ENCODE measurements at regions not wholly inside any gene's neighbourhood (a gene's known extent, or its start where the extent isn't known, plus 50 kb on each side); places are given as distances from the start of the nearest gene placed in this dataset.

DNA sequence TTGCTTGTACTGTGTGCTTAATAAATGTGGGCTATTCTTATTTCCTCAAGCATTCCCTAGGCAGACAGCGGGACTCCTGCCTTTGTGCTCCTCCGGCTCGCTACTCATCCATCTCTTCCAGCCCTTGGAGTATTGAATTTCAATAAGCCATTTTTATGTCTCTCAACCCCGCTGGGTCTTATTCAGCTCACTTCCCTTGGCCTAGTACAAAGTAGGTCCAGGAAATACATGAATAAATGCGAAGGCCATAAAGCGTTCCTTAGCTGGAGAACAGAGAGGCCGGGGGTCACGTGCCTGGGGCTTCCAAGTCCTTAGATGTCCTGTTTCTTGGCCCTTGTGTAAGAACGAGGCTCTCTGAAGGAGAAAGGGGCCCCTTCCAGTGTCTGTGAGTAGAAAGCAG lies 236.7 kb upstream of the ASIC2 start:
- no peak overlapping the region for H3K27ac ChIP-seq (ENCODE audit: low read length)
- H3K4me1 ChIP-seq (ENCODE audit: control insufficient read depth, insufficient read depth, low read length) = no peaks in the 10 kb centered on the region
- intact Hi-C loops (cut with DNase I) = loop anchor here in 1 of 4 donors (10.0 kb wide), 1 partner anchor 145 kb away; no protein-coding TSS in a partner anchor
- DNase-seq (no peak), ATAC-seq (no peak)
- no peaks in the 10 kb centered on the region for H3K9me3 ChIP-seq (ENCODE audit: control insufficient read depth, low read length)
- 83% methylated on average over 9 of the region's 9 CpGs for WGBS
- H3K27me3 ChIP-seq (ENCODE audit: control insufficient read depth, insufficient read depth) = no peaks in the 10 kb centered on the region
- H3K4me3 ChIP-seq (ENCODE audit: low read length) = no peak overlapping the region

DNA sequence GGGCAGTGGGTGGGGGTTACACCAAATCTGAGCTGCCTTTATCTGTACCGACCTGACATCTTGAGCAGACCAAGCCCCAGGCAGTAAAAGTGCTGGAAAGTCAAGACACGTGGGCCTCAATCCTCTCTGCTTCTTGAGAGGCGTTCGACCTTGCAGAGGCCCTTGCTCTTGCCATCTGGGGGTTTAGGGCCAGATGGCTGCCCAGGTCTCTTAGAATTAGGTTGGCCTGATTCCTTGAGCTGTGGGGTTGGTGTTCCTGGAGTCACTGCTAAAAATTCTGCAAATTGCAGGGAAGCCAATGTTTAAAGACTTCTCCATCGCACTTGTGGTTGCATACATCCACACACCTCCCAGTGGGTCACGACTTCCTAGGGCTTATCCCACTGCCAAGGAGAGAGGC lies 238.2 kb upstream of the ASIC2 start:
- intact Hi-C loops (cut with DNase I) = no loop called here
- no peak overlapping the region for H3K4me3 ChIP-seq (ENCODE audit: low read length)
- H3K4me1 ChIP-seq (ENCODE audit: control insufficient read depth, insufficient read depth, low read length) = no peaks in the 10 kb centered on the region
- DNase-seq = no peak
- H3K27ac ChIP-seq (ENCODE audit: low read length) = no peak overlapping the region
- no peaks in the 10 kb centered on the region for H3K9me3 ChIP-seq (ENCODE audit: control insufficient read depth, low read length)
- no peaks in the 10 kb centered on the region for H3K27me3 ChIP-seq (ENCODE audit: control insufficient read depth, insufficient read depth)
- ATAC-seq = no peak
- WGBS = 80% methylated on average over 6 of the region's 6 CpGs

DNA sequence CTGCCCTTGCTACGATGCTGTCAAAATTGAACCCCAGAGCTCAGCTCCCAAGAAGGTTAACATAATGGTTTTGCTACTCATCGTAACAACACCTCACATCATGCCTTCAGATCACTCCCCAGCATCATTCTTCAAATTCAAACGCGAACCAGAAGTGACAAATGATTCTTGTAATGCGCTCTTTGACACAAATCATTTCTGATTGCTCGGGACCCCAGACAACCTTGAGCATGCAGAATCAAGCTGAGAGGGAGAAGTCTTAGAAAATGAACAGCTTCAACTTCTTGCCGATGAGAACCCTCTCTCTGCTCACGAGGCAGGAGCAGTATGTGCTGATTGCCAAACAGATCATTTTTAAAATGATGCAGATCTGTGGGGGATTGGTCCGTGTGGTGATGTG lies 241.0 kb upstream of the ASIC2 start:
- DNase-seq (no peak), ATAC-seq (no peak)
- WGBS = 81% methylated on average over 9 of the region's 9 CpGs
- H3K4me3 ChIP-seq (ENCODE audit: low read length) = no peak overlapping the region
- no peak overlapping the region for H3K27ac ChIP-seq (ENCODE audit: low read length)
- no peaks in the 10 kb centered on the region for H3K4me1 ChIP-seq (ENCODE audit: control insufficient read depth, insufficient read depth, low read length)
- H3K9me3 ChIP-seq (ENCODE audit: control insufficient read depth, low read length) = no peaks in the 10 kb centered on the region
- no peaks in the 10 kb centered on the region for H3K27me3 ChIP-seq (ENCODE audit: control insufficient read depth, insufficient read depth)
- intact Hi-C loops (cut with DNase I) = no loop called here

DNA sequence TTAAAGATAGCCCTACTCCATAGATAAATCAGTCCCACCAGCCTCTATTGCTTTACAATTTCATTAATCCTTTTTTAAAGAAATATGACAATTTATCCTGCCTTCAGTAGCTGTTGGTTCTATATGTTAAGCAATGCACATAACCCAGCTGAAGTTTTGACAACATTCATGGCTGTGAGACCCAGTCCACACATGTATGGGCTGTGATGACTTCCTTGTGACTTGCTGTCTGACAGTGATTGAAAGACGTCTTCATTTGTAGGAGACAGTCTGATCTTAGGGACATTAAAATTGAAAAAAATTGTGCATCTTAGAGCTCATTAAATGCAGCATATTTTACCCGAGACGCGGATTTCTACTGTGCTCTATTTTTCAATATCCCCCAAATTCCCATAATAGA lies 252.0 kb upstream of the ASIC2 start:
- Histone ChIP-seq H3K27me3 (ENCODE audit: control insufficient read depth, insufficient read depth) (no peaks in the 10 kb centered on the region), H3K9me3 (ENCODE audit: control insufficient read depth, low read length) (no peaks in the 10 kb centered on the region), H3K27ac (ENCODE audit: low read length) (no peak overlapping the region), H3K4me1 (ENCODE audit: control insufficient read depth, insufficient read depth, low read length) (no peaks in the 10 kb centered on the region), H3K4me3 (ENCODE audit: low read length) (no peak overlapping the region)
- intact Hi-C loops (cut with DNase I) = no loop called here
- WGBS = 88% methylated on average over 4 of the region's 4 CpGs
- ATAC-seq (no peak), DNase-seq (no peak)

DNA sequence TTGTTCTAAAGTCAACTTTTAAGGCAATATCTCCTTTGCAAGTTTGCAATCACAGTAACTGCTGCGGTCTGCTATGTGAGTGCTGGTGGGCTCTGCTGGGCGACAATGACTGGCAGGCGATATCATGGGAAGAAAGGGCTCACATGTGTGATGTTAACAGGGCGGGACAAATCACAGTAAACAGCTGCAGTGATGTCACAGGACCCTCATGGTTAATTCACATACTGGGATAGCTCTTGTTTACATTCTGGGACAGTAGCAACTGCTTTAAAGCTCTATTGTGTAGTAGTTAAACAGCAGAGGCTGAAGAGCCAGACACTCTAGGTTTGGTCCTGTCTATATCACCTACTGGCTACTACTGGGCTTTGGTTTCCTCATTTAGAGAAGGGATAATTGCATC lies 257.2 kb upstream of the ASIC2 start:
- no peaks in the 10 kb centered on the region for H3K27me3 ChIP-seq (ENCODE audit: control insufficient read depth, insufficient read depth)
- 66% methylated on average over 4 of the region's 4 CpGs for WGBS
- DNase-seq = no peak

DNA sequence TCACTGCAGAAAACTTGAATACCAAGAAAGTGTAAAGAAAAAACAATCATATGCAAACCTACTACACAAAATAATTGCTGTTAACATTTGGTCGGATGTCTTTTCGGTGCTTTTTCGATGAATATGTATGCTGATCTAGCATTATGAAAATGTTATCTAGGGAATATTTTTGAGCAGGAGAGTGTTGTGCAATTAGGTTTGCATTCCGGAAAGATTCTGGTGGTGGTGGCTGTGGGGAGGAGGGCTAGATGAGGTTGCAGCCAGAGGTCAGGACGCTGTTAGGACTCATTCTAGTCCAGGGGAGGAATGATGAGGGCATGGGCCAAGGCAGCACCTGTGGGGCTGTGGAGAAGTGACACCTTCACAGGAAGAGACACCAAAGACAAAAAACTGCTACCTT lies 258.0 kb upstream of the ASIC2 start:
- intact Hi-C loops (cut with DNase I) = no loop called here
- Histone ChIP-seq H3K9me3 (ENCODE audit: control insufficient read depth, low read length) (no peaks in the 10 kb centered on the region), H3K4me3 (ENCODE audit: low read length) (no peak overlapping the region), H3K27me3 (ENCODE audit: control insufficient read depth, insufficient read depth) (no peaks in the 10 kb centered on the region), H3K4me1 (ENCODE audit: control insufficient read depth, insufficient read depth, low read length) (no peaks in the 10 kb centered on the region), H3K27ac (ENCODE audit: low read length) (no peak overlapping the region)
- 73% methylated on average over 5 of the region's 5 CpGs for WGBS
- no peak for ATAC-seq
- no peak for DNase-seq

More for the DNA sequence above, 257.2 kb upstream of the ASIC2 start:
- intact Hi-C loops (cut with DNase I) = no loop called here
- Histone ChIP-seq H3K27ac (ENCODE audit: low read length) (no peak overlapping the region), H3K4me1 (ENCODE audit: control insufficient read depth, insufficient read depth, low read length) (no peaks in the 10 kb centered on the region), H3K9me3 (ENCODE audit: control insufficient read depth, low read length) (no peaks in the 10 kb centered on the region), H3K4me3 (ENCODE audit: low read length) (no peak overlapping the region)
- ATAC-seq = no peak

DNA sequence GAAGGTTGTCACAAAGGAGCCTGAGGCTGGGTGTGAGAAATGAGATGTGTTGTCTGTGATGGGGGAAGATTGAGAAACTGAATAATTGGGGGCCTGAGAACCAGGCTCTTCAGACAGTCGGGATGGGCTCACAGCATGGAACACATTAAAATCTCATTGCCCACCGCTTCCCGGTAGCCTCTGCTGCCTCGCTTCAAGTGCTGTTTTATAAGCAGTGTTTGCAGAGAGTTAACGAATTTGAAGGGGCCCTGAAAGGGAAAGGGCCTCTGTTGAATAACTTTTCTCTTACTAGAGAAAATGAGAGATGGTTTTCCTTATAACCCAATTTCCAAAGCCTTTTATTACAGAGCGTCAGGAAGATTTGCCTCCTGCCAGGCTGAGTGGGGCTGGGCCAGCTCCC lies 258.8 kb upstream of the ASIC2 start:
- WGBS = 60% methylated on average over 6 of the region's 6 CpGs
- Histone ChIP-seq H3K4me3 (ENCODE audit: low read length) (no peak overlapping the region), H3K27ac (ENCODE audit: low read length) (no peak overlapping the region), H3K9me3 (ENCODE audit: control insufficient read depth, low read length) (no peaks in the 10 kb centered on the region), H3K4me1 (ENCODE audit: control insufficient read depth, insufficient read depth, low read length) (no peaks in the 10 kb centered on the region), H3K27me3 (ENCODE audit: control insufficient read depth, insufficient read depth) (no peaks in the 10 kb centered on the region)
- ATAC-seq (no peak), DNase-seq (no peak)
- intact Hi-C loops (cut with DNase I) = no loop called here

DNA sequence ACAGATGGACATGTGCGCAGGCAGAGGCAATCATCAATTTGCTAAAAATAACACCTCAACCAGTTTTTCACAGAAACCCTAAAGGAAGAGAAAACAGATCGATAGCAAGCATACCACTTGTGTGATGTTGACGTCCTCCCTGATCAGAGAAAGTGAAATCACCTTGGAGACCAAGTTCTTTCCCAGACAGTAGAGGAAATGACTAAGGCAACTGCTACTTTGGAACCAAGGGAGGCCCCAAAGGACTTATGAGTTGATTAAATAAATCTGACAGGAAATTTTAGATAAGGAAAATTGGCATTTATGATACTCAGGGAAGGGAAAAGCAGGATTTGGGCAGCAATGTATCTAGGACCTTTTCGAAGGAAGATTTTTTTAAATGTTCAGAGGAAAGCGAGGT lies 267.1 kb upstream of the ASIC2 start:
- 51% methylated on average over 5 of the region's 5 CpGs for WGBS
- peaks cover 3% of the 10 kb centered on the region for H3K9me3 ChIP-seq (ENCODE audit: control insufficient read depth, low read length)
- no peak overlapping the region for H3K4me3 ChIP-seq (ENCODE audit: low read length)
- H3K4me1 ChIP-seq (ENCODE audit: control insufficient read depth, insufficient read depth, low read length) = no peaks in the 10 kb centered on the region
- no peak for ATAC-seq
- H3K27me3 ChIP-seq (ENCODE audit: control insufficient read depth, insufficient read depth) = peaks cover 2% of the 10 kb centered on the region
- no peak overlapping the region for H3K27ac ChIP-seq (ENCODE audit: low read length)
- intact Hi-C loops (cut with DNase I) = no loop called here
- no peak for DNase-seq

DNA sequence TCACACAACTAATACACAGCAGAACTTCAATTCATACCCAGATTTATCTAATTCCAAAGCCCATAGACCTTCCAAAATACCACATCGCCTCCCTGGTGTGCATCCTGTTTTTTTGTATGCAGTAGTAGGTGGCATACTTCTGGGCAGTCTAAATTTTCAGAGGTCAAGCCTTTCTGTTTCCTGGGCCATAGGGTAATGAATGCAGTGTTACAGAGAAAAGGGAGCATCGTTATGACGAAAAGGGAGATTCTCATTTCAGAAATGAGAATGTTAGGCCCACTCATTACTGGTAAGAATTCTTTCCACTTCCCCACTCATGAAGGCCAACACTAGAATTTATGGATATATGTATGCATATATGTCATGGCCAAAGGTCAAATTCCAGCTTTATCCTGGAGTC lies 267.8 kb upstream of the ASIC2 start:
- peaks cover 2% of the 10 kb centered on the region for H3K27me3 ChIP-seq (ENCODE audit: control insufficient read depth, insufficient read depth)
- ATAC-seq = no peak
- intact Hi-C loops (cut with DNase I) = no loop called here
- no peaks in the 10 kb centered on the region for H3K4me1 ChIP-seq (ENCODE audit: control insufficient read depth, insufficient read depth, low read length)
- H3K27ac ChIP-seq (ENCODE audit: low read length) = no peak overlapping the region
- no peak overlapping the region for H3K4me3 ChIP-seq (ENCODE audit: low read length)
- no peak for DNase-seq
- H3K9me3 ChIP-seq (ENCODE audit: control insufficient read depth, low read length) = peaks cover 3% of the 10 kb centered on the region
- 93% methylated on average over 3 of the region's 3 CpGs for WGBS

DNA sequence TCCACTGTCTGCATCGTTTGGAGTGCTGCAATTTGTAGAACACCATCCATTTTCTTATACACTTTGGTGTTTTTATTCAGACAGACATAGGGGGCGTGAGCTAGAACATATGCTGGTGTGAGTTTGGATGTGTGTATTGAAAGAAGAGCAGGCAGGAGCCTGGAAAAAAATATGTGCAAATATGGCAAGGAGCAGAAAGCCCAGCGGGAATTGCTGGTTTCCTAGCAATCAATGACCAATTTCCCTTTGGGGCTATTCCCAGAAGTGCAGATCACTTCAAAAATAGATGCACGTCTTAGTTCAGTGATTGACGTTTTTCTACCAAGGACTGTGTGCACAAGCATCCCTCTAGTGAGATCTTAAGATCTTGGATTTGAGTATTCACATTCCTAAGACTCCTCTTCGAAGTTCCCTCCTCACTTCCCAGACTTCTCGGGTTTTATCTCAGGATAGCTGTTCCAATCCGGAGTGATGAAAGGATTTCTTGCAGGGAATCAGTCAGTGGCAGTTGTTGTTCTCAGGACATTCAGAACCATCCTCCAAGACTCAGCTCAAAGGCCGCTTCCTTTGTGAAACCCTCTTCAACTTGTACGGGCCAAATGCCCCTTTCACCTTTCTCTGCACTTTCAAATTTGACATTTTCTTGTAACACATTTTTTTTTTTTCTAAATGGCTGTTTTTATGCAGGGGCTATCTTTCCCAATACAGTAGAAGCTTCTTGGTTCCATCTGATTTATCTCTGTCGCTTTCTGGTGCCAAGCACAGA lies 268.7 kb upstream of the ASIC2 start:
- Histone ChIP-seq H3K4me3 (ENCODE audit: low read length) (no peak overlapping the region), H3K9me3 (ENCODE audit: control insufficient read depth, low read length) (peaks cover 3% of the 10 kb centered on the region), H3K27me3 (ENCODE audit: control insufficient read depth, insufficient read depth) (peaks cover 2% of the 10 kb centered on the region), H3K4me1 (ENCODE audit: control insufficient read depth, insufficient read depth, low read length) (no peaks in the 10 kb centered on the region), H3K27ac (ENCODE audit: low read length) (no peak overlapping the region)
- ATAC-seq (no peak), DNase-seq (no peak)
- WGBS = 45% methylated on average over 11 of the region's 11 CpGs
- intact Hi-C loops (cut with DNase I) = no loop called here

DNA sequence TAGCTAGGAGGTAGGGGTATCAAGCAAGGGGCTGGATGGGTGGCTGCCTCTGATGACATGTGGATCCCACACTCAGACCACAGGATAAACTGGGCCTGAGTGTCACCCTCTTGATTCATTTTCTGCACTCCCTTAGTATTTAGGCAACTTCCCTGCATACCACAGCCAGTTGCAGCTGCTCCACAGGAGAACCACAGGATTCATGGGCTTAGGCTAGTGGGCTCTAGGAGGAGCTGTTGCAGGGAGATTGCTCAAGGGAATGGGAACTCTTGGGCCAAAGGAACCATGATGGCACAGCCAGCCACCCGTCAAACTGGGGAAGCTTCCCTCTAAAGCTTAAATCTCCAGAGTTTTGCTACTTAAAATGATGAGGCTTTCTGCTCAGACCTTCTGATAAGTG lies 269.7 kb upstream of the ASIC2 start:
- Histone ChIP-seq H3K4me3 (ENCODE audit: low read length) (no peak overlapping the region), H3K9me3 (ENCODE audit: control insufficient read depth, low read length) (peaks cover 3% of the 10 kb centered on the region), H3K27ac (ENCODE audit: low read length) (no peak overlapping the region), H3K27me3 (ENCODE audit: control insufficient read depth, insufficient read depth) (no peaks in the 10 kb centered on the region), H3K4me1 (ENCODE audit: control insufficient read depth, insufficient read depth, low read length) (no peaks in the 10 kb centered on the region)
- intact Hi-C loops (cut with DNase I) = no loop called here
- no peak for ATAC-seq
- WGBS = 55% methylated on average over 1 of the region's 1 CpG
- DNase-seq = no peak

DNA sequence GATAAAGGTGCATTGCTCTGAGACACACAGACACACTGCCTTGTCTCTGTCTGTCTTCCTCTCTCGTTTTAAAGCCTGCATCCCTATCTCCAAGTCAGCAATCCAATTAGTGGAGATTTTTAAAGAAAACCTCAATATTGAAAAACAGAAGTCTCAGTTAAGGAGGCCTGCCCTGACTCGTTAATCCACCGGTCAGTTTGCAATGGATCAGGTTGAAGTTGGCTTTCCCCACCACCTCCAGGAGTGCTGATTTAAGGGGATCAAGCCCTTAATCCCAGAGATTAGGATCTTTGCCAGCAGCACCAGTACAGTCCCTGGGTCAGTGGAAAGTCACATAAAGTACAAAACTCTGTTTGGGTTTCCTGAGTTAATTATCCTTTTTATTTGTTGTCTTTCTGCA lies 271.1 kb upstream of the ASIC2 start:
- intact Hi-C loops (cut with DNase I) = no loop called here
- 71% methylated on average over 3 of the region's 3 CpGs for WGBS
- ATAC-seq = no peak
- no peak for DNase-seq
- no peak overlapping the region for H3K27ac ChIP-seq (ENCODE audit: low read length)
- H3K27me3 ChIP-seq (ENCODE audit: control insufficient read depth, insufficient read depth) = no peaks in the 10 kb centered on the region
- H3K4me3 ChIP-seq (ENCODE audit: low read length) = no peak overlapping the region
- no peaks in the 10 kb centered on the region for H3K9me3 ChIP-seq (ENCODE audit: control insufficient read depth, low read length)
- no peaks in the 10 kb centered on the region for H3K4me1 ChIP-seq (ENCODE audit: control insufficient read depth, insufficient read depth, low read length)
